ENCODE measurements at regions not wholly inside any gene's neighbourhood (a gene's known extent, or its start where the extent isn't known, plus 50 kb on each side); places are given as distances from the start of the nearest gene placed in this dataset.

- H3K27ac ChIP-seq (replicated peaks): no peak overlapping the region
These were observed 289.1 kb downstream of the TRIB2 start for GRCh38 chr2:13005761-13006335.

GRCh38 chr2:13006426-13006825, 289.7 kb downstream of the TRIB2 start:
- no peak for DNase-seq (ENCODE audit: low read depth in 1 of 2, low spot score in 1 of 2)
- no peak for TF ChIP-seq REST (IDR thresholded peaks at IDR 0.05; ENCODE audit: insufficient replicate concordance, low read depth)
- no peak for TF ChIP-seq CTCF (IDR thresholded peaks at IDR 0.05; ENCODE audit: insufficient read depth, low read length)
- TF ChIP-seq GABPA (IDR thresholded peaks at IDR 0.05; ENCODE audit: low read depth): no peak
- TF ChIP-seq SPI1 (IDR thresholded peaks at IDR 0.05; ENCODE audit: borderline replicate concordance, low read depth): no peak
- TF ChIP-seq POLR2AphosphoS5 (IDR thresholded peaks at IDR 0.05; ENCODE audit: low read depth): no peak
- H3K27ac ChIP-seq (replicated peaks): no peak overlapping the region
- H3K27me3 ChIP-seq (ENCODE audit: insufficient read depth, poor library complexity, severe bottlenecking): no peaks in the 10 kb centered on the region
- H3K4me3 ChIP-seq (replicated peaks; ENCODE audit: insufficient read depth, low read length): no peak overlapping the region

More at GRCh38 chr2:13005761-13006335, 289.1 kb downstream of the TRIB2 start:
- DNase-seq (ENCODE audit: low read depth in 1 of 2, low spot score in 1 of 2): no peak
- H3K4me3 ChIP-seq (replicated peaks; ENCODE audit: insufficient read depth, low read length): no peak overlapping the region
- no peak for TF ChIP-seq CTCF (IDR thresholded peaks at IDR 0.05; ENCODE audit: insufficient read depth, low read length)
- no peaks in the 10 kb centered on the region for H3K27me3 ChIP-seq (ENCODE audit: insufficient read depth, poor library complexity, severe bottlenecking)

- peak; percentile 20 to 47 for DNase-seq (ENCODE audit: low read depth in 1 of 2, low spot score in 1 of 2)
- Histone ChIP-seq H3K4me3 (replicated peaks; ENCODE audit: insufficient read depth, low read length) (no peak overlapping the region), H3K27ac (replicated peaks) (no peak overlapping the region), H3K27me3 (ENCODE audit: insufficient read depth, poor library complexity, severe bottlenecking) (no peaks in the 10 kb centered on the region)
- TF ChIP-seq GABPA (IDR thresholded peaks at IDR 0.05; ENCODE audit: low read depth) (no peak), POLR2AphosphoS5 (IDR thresholded peaks at IDR 0.05; ENCODE audit: low read depth) (no peak), CTCF (IDR thresholded peaks at IDR 0.05; ENCODE audit: insufficient read depth, low read length) (peak; percentile 78), REST (IDR thresholded peaks at IDR 0.05; ENCODE audit: insufficient replicate concordance, low read depth) (no peak), SPI1 (IDR thresholded peaks at IDR 0.05; ENCODE audit: borderline replicate concordance, low read depth) (no peak)
These were observed 290.3 kb downstream of the TRIB2 start for GRCh38 chr2:13006829-13007717.
